SKM-1 treated with dmso at 0.1 percent for 144 hours (cell line): ENCODE measurements at regions not wholly inside any gene's neighbourhood (a gene's known extent, or its start where the extent isn't known, plus 50 kb on each side); places are given as distances from the start of the nearest gene placed in this dataset.
"Not testable (repeated sequence)": the region's sequence is repeated elsewhere in the genome, so short reads cannot be mapped to it uniquely, and the experiment has no call there.

Source experiments
- DNase-seq: peaks from one replicate; lab custom pipeline; 2025; ENCODE audit not compliant: unreplicated experiment; lab: John Stamatoyannopoulos, UW

GRCh38 chr11:114802878-114803277, 124.6 kb downstream of the NXPE2 start:
- no peak for DNase-seq

- not testable (repeated sequence) for DNase-seq
Observed at GRCh38 chr11:114805431-114805830, 127.1 kb downstream of the NXPE2 start.

GRCh38 chr11:114811971-114812370, 133.6 kb downstream of the NXPE2 start:
- no peak for DNase-seq

DNA sequence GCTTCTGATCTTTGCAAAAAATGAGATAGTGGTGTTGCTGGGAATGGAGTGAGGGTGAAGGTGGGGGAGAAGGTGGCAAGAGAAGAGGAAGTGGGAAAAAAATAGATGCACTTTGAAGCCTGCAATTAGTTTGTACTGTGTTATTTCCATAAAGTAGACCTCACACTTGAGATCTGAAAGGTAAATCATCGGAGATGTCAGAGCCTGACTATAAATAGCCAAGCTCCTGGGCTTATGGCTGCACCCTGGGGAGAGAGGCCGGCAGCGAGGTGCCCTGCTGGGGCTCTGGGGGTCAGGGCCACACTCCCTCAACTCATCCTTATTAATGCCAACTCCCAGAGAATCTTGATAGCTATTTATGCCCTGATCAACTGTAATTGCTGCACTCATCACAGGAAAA, 134.4 kb downstream of the NXPE2 start:
- no peak for DNase-seq

GRCh38 chr11:114813189-114813718, 134.9 kb downstream of the NXPE2 start:
- no peak for DNase-seq

- DNase-seq, result no peak
Observed at GRCh38 chr11:114815176-114815575, 136.8 kb downstream of the NXPE2 start.

- DNase-seq, result no peak
Observed at GRCh38 chr11:114815761-114816160, 137.4 kb downstream of the NXPE2 start.

DNA sequence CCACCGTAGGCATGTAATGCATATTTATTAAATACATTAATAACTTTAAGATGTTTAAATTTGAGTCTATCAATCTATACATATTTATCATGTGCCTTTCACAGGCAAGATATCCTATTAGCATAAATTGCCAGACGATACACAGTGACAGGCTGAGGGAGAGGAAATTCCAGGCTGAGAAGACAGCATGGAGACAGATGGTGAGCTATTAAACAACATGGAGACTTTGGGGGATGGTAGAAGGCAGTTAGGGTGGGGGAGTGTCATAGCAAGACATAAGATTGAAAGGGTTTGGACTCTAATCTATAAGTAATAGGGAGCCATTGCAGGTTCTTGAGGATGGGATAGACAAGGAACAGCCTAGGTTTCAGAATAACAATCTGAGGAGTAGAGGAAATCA, 138.5 kb downstream of the NXPE2 start:
- no peak for DNase-seq

DNA sequence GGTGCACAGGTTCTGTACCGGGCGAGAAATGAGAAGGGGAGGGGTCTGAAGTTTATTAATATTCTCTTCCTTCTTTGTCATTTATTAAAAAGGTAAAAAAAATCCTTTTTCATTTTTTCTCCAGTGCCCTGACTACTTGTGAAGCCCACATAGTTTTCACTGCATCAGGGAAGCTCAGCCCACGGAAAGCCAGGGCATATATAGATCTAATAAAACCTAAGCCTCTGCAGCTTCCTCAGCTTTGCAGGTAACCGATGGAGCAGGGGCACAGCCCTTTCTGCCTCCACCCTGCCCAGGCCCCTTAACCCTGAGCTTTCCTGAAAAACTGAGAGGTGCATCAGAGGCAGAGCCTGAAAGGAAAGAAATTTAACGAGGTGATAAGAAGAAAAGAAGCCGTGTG, 140.1 kb downstream of the NXPE2 start:
- DNase-seq, result no peak

- DNase-seq, result no peak
Observed at GRCh38 chr11:114819028-114819427, 140.7 kb downstream of the NXPE2 start.

DNA sequence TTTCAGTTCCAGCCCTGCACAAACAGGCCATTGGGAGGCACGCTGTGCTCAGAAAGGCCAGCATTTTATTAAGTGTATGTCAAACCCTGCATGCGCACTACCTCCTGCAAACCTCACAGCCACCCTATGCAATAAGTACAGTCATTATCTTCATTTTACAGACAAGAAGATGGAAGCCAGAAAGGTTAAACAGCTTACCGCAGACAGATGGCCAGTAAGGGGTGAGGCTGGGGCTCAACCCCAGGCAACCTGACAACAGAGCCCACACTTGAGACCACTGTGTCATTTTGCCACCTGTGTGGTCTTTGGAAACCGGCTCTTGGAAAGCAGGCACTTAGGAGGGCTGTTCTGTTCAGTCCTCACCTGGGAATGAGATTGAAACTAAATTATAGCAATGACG, 142.3 kb downstream of the NXPE2 start:
- no peak for DNase-seq

DNA sequence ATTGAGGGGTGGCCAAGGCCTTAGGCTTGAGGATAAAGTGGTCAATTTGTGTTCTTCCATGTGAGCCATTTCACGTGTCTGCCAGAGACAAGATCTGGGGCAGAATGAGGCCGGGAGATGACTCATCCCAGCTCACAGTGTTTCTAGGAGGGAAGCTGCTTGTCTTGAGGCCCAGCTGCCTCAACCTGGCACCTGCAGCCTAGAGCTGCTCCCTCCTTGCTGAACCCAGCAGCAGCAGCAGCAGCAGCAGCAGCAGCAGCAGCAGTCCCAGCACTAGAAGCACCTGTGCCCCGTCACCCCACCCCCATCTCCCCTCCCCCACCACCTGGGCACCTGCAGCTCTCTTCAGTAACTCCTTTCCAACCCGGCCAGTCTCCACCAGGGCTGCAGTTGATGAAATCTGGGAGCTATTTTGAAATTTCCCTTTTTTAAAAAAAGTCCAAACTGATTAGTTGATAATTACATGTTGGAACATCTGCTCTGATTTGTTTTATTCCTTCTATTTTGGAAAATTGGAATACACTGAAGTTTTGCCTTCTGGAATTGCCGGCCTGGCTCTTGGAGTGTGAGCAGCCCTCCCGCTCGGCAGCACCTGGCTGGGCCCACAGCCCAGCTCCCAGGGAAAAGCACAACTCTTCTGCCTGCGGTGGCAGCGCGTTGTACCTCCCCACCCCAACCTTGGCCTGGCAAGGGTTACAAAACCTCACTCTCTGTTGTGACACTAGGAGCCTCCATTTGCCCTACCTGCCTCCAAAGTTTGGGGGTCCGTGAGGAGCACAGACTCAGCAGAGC, 143.5 kb downstream of the NXPE2 start:
- DNase-seq, result no peak

- DNase-seq, result no peak
Observed at GRCh38 chr11:114826910-114827442, 148.6 kb downstream of the NXPE2 start.

DNA sequence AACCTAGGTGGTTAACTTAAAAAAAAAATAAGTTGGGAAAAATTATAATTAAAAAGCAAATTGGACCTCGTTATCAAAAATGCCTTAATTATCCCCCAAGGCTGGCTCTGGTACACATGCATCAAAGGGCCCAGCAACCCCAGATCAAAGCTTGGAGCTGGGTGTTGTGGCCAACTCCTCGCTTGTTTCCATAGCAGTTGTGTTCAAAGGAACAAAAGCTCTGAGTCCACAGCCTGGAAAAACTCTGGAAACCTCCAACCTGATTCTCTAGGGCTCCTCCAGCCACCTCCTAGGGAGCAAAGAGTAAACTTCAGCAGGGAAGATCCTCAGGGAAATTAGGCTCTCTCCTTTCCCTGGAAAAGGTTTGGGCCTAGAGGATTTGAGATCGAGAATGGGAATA, 149.4 kb downstream of the NXPE2 start:
- no peak for DNase-seq

GRCh38 chr11:114832532-114833125, 154.3 kb downstream of the NXPE2 start:
- no peak for DNase-seq

DNA sequence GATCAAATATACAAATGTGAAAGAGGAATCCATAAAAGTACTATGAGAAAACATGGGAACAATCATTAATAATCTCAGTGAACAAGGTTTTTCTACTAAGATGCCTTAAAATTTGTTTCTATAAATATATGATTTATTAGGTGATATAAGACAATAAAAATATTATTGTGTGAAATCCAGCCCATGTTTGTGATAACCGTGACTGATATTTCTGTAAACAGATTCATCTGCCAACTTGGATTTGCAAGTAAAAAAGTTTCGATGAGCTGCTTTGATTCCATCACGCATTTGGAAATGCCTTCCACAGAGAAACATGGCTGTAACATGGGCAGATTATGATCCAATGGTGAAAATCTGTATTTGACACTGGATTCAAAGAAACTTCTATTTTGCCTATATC, 157.8 kb downstream of the NXPE2 start:
- DNase-seq, result no peak

DNA sequence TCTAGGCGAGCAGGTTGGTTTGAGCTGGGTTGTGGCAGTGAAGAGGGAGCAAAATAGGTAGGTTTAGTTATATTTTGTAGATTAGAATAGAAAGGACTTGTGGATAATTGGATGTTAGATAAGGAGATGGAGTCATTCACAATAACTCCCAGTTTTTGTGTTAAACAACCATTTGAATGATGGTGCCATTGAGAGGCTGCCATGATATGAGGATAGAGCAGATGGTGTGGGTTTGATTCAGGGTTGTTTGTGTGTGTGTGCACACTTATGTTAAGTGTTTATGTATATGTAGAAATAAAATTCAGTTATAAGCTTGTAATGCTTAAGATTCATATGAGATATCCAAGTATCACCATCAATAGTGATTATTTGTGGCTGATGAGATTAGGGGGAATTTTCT, 166.6 kb downstream of the NXPE2 start:
- no peak for DNase-seq

DNA sequence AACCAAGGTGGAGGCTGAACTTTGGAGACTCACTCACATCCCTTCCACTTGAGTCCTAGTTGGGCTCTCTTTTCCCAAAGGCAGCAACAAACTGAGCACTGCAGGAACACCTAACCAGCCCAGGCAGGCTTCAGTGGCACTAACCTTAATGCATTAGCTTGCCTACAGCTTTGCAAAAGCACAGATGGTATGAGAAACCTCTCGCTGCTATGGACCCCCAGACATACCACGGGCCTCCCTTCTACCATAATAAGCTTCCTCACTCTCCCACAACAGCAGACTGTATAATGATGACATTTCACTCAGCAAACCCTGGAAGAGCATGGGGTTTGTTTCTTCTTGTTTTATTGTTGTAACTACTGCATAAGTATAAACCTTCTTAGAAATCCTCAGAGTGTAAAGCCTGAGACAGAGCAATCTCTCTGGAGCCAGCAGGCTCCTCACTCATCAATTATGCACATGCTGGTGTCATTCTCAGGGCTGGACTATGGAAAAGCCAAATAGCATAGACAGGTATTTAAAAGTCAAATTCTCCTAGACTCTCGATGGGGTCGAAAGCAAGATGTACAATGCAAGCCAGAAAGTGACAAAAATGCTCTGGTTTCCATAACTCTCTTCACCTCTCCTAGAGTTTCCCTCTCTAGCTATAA, 167.6 kb downstream of the NXPE2 start:
- DNase-seq, result no peak

DNA sequence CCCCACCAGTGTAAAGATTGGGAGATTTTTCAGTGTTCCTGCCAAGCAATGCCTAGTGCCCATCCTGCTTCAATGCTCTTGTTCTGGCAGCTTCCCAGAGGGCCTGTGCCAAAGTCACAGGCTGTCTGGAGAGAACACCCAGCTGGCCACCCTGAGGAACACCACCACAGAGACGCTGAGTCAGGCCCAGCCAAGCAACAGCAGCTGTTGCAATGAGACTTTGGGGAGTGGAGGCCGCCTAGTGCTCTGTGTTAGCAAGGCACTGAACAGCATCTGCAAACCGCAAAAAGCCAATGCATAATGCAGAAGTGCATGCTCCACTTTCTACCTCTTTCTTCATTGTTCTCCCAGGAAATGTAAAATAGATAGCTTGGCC, 168.1 kb downstream of the NXPE2 start:
- no peak for DNase-seq

DNA sequence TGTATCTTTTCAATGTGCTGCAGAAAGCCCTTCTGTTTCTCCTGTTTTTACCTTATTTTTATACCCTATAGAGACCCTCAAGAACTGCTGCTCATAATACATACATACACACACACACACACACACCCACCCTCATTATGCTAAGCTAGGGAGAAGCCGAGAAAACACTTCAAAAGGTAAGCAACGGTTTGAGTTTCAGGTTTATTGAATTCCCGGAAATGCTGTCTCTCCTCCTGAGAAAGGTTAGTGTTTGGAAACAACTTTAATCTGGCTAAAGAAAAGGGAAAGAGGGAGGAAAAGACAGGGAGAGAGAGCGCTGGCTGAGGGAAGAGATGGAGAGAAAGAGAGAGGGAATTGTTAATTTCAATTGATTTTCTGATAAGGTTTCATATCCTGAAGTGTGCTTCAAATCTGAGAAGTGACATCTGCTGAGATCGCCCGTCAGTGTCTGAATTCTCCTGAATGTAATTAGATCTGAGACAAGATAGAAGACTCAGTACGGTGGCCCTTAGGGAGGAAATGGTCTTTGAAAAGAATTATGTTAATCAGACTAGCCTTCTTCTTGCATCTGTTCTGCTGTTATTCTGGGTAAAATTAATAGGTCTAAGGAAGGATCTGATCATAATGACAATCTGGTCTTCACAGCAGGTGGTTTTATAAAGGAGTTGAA, 169.1 kb downstream of the NXPE2 start:
- DNase-seq, result no peak

DNA sequence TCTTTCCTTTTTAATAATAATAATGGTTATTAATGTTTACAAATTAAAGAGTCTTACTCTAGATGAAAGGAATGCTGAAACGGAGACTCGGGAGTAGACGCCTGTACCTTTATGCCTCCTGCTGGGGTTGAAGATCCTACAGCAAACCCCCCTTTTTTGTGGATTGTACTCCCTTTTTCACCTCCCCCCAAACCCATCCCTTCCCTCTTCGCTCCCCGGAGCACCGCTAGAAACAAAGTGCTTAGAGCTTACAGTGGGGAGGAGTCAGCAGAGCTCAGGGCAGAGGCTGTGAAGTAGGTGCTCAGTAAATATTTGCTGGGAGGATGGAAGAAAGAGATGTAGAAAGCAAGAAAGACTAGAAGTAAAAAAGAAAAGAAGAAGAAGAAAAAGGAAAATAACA, 169.7 kb downstream of the NXPE2 start:
- DNase-seq, result no peak
